Thoracic aorta (tissue), 2 donors: ENCODE measurements at regions not wholly inside any gene's neighbourhood (a gene's known extent, or its start where the extent isn't known, plus 50 kb on each side); places are given as distances from the start of the nearest gene placed in this dataset.

Experiments
- ATAC-seq: fragments of 150-250 bp; one replicate; pipeline ENCODE4 v1.8.0; 2017; ENCODE audit warnings: low read depth; ENCODE audit not compliant: insufficient number of reproducible peaks, low FRiP score
- DNase-seq: peaks from one replicate; pipeline ENCODE4 v3.0.0-alpha.2; 2020; ENCODE audit warnings: low spot score
- H3K27ac ChIP-seq, 2 donors: fragments of 200-600 bp; sonication (generic); 1 replicate in 1 of 2; 2 replicates in 1 of 2; pipeline ENCODE4 v1.5.1; 2016; ENCODE audit warnings: mild to moderate bottlenecking in 2 of 2, moderate library complexity in 2 of 2
- H3K27me3 ChIP-seq: fragments of 200-600 bp; sonication (generic); replicated peaks from 2 replicates; pipeline ENCODE4 v1.6.0; 2016; ENCODE audit warnings: mild to moderate bottlenecking; ENCODE audit not compliant: insufficient read depth
- H3K36me3 ChIP-seq: fragments of 200-600 bp; sonication (generic); one replicate; pipeline ENCODE4 v1.5.1; 2016
- H3K4me1 ChIP-seq, 2 donors: fragments of 200-600 bp; sonication (generic); 1 replicate in 1 of 2; 2 replicates in 1 of 2; pipeline versions ENCODE4 v1.5.1 to v1.6.0; 2016; ENCODE audit warnings: low read depth in 2 of 2, mild to moderate bottlenecking in 1 of 2; ENCODE audit not compliant: control insufficient read depth in 1 of 2
- H3K4me3 ChIP-seq: fragments of 200-600 bp; sonication (generic); 2 replicates; pipeline ENCODE4 v1.5.1; 2016; ENCODE audit warnings: mild to moderate bottlenecking
- H3K9me3 ChIP-seq: fragments of 200-600 bp; sonication (generic); 2 replicates; pipeline ENCODE4 v1.5.1; 2016
- TF ChIP-seq, protein P1 (sequence below): fragments of 200-600 bp; sonication (generic); IDR thresholded peaks from one replicate; pipeline ENCODE4 v1.5.1; 2019; ENCODE audit warnings: antibody characterized with exemption

DNA sequence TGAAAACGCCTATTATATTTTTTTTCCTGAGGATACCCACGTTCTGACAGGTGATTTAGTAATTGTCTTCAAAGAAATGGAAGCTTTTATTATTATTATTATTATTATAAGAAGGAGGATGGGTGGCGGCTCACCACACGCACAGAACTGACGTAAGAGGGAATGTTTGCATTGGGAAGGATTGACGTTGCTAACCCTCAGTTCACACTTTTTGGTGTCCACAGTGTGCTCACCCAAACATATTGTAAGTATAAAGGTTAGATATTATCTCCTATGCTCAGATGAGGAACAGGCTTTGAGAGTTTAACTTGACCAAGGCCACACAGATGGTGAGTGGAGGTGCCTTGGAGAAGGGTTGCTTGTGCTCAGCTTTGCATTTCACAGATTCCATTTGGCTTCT is 533.5 kb upstream of the TBL1XR1 start:
- DNase-seq (no peak), ATAC-seq (no peak)
- Histone ChIP-seq H3K27ac (no peak overlapping the region), H3K4me1 (peaks cover 6 to 29% of the 10 kb centered on the region in 2 donors), H3K27me3 (no peaks in the 10 kb centered on the region), H3K9me3 (no peaks in the 10 kb centered on the region), H3K36me3 (no peaks in the 10 kb centered on the region), H3K4me3 (no peak overlapping the region)
- TF ChIP-seq, protein P1, sequence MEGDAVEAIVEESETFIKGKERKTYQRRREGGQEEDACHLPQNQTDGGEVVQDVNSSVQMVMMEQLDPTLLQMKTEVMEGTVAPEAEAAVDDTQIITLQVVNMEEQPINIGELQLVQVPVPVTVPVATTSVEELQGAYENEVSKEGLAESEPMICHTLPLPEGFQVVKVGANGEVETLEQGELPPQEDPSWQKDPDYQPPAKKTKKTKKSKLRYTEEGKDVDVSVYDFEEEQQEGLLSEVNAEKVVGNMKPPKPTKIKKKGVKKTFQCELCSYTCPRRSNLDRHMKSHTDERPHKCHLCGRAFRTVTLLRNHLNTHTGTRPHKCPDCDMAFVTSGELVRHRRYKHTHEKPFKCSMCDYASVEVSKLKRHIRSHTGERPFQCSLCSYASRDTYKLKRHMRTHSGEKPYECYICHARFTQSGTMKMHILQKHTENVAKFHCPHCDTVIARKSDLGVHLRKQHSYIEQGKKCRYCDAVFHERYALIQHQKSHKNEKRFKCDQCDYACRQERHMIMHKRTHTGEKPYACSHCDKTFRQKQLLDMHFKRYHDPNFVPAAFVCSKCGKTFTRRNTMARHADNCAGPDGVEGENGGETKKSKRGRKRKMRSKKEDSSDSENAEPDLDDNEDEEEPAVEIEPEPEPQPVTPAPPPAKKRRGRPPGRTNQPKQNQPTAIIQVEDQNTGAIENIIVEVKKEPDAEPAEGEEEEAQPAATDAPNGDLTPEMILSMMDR = no peak

DNA sequence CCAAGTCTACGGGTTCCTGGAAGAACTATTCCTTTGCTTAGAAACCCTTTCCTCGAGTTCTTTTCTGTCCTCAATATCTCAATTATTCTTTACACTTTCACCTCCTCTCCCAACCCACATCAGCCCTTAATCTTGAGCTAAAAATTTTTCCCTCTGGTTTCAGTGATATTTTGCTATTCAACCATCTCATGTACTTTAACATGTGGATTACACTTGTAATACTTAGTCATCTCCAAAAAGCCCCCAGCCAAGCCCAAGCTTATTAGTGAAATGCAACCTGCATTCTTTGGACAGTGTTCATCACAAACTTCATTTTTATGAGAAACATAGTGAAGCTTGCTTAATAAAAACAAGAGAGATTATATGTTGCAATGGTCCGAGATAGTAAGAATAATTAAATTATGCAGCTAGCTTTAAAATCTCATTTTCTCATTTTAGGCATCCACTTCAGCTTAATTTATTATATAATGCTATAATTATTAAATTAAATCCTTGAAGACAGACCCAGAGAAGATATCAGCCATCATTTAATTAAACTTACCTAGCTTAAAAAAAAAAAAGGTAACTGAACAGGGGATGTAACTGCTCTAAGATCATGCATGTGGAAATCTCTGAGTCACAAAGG is 534.5 kb upstream of the TBL1XR1 start:
- no peak for ATAC-seq

DNA sequence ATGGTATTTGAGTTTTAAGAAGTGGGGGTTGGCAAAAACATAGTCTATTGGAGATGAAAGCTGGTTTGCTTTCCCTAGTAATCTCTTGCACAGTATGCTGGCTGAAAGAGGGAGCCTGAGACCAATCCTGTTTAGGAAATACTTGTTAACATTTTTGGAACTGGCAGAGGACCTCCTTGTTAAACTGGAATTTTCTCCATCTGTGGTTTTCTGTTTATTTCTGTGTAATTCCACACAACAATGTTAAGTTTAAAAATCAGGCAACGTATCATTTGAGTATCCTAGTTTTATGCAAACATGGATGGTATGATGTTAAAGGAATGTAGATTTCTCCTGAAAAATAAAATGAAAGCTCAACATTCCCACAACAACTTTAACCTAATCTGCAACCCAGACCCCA is 536.0 kb upstream of the TBL1XR1 start:
- no peak overlapping the region for H3K27ac ChIP-seq
- H3K4me3 ChIP-seq = no peak overlapping the region
- peaks cover 3 to 18% of the 10 kb centered on the region in 2 donors for H3K4me1 ChIP-seq
- ATAC-seq = no peak
- no peaks in the 10 kb centered on the region for H3K27me3 ChIP-seq
- no peaks in the 10 kb centered on the region for H3K9me3 ChIP-seq
- H3K36me3 ChIP-seq = no peaks in the 10 kb centered on the region
- no peak for DNase-seq
- TF ChIP-seq, protein P1 = no peak

More for the DNA sequence above, 534.5 kb upstream of the TBL1XR1 start:
- Histone ChIP-seq H3K27ac (no peak overlapping the region), H3K36me3 (no peaks in the 10 kb centered on the region), H3K4me3 (no peak overlapping the region), H3K27me3 (no peaks in the 10 kb centered on the region), H3K4me1 (peaks cover 3 to 19% of the 10 kb centered on the region in 2 donors), H3K9me3 (no peaks in the 10 kb centered on the region)
- TF ChIP-seq, protein P1 = no peak
- no peak for DNase-seq

DNA sequence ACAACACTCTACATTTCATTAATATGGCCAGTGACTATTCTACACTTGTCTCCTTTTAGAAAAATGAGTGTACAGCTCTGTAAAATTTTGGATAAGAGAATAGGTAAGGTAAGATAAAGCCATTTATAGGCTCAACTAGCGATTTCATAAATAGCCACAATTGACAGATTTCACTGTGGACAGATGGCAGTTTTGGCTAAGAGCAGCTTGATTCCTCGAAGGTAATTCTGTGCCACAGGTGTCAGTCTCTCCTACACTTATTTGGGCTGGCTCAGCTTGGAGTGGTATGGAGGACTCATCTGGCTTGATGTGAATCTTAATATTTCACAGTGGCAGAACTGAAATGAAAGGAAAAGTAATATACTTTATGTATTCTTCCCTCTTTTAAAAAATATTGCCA is 536.7 kb upstream of the TBL1XR1 start:
- ATAC-seq (no peak), DNase-seq (no peak)
- Histone ChIP-seq H3K4me3 (no peak overlapping the region), H3K27me3 (no peaks in the 10 kb centered on the region), H3K4me1 (peaks cover 3 to 14% of the 10 kb centered on the region in 2 donors), H3K36me3 (no peaks in the 10 kb centered on the region), H3K27ac (no peak overlapping the region), H3K9me3 (no peaks in the 10 kb centered on the region)
- TF ChIP-seq, protein P1 = no peak

DNA sequence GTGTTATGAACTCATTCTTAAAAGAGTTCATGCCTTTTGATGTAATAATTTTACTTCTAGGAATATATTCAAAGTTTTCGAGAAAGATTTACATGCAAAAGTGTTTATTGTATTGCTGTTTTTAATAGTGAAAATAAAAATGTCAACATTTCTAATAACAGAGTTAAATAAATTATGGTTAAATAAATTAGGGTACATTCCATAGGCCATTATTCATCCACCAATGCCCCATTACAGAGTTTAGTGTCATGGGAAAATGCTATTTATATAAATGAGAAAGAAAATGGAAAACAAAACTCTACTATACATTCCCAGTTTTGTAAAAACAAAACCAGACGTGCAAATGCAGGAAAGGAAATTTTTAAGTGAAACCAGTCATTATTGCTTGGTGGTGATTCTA is 538.1 kb upstream of the TBL1XR1 start:
- H3K27me3 ChIP-seq = no peaks in the 10 kb centered on the region
- no peak overlapping the region for H3K27ac ChIP-seq
- no peak for DNase-seq
- ATAC-seq = no peak
- TF ChIP-seq, protein P1 = no peak
- peaks cover 0 to 3% of the 10 kb centered on the region in 2 donors for H3K4me1 ChIP-seq
- H3K9me3 ChIP-seq = no peaks in the 10 kb centered on the region
- H3K36me3 ChIP-seq = no peaks in the 10 kb centered on the region
- no peak overlapping the region for H3K4me3 ChIP-seq
